Lower leg skin (tissue), 4 donors: ENCODE measurements at regions not wholly inside any gene's neighbourhood (a gene's known extent, or its start where the extent isn't known, plus 50 kb on each side); places are given as distances from the start of the nearest gene placed in this dataset.

ENCODE experiments used
- DNase-seq, 2 donors: peaks; one replicate each; pipeline ENCODE4 v3.0.0-alpha.2; 2019; ENCODE audit warnings: low spot score in 2 of 2
- H3K4me3 ChIP-seq: fragments of 200-600 bp; sonication (generic); 2 replicates; pipeline ENCODE4 v1.5.1; 2017; ENCODE audit warnings: mild to moderate bottlenecking, low read depth; ENCODE audit not compliant: poor library complexity, severe bottlenecking
- POLR2A ChIP-seq, 2 donors: fragments of 450-650 bp; IDR thresholded peaks; one replicate each; pipeline ENCODE4 v1.6.1; 2016 to 2017; ENCODE audit warnings: antibody characterized with exemption in 2 of 2, mild to moderate bottlenecking in 1 of 2, moderate library complexity in 1 of 2
- WGBS, 2 donors: methylation state at CpG; one replicate each; pipeline ENCODE4 v1.1.5; 2018; 5-methylcytosine and 5-hydroxymethylcytosine counted together
- intact Hi-C: fragments of 100-400 bp; cut with DNase I; formaldehyde crosslinking; loops from one replicate; pipeline ENCODE4 v1.15.0; 2023; ENCODE audit warnings: low total_unique reads
- TF ChIP-seq, protein P1 (sequence below), 3 donors: fragments of 450-650 bp; IDR thresholded peaks; one replicate each; pipeline ENCODE4 v1.5.1; 2016; ENCODE audit warnings: antibody characterized with exemption in 3 of 3, mild to moderate bottlenecking in 3 of 3, moderate library complexity in 2 of 3

DNA sequence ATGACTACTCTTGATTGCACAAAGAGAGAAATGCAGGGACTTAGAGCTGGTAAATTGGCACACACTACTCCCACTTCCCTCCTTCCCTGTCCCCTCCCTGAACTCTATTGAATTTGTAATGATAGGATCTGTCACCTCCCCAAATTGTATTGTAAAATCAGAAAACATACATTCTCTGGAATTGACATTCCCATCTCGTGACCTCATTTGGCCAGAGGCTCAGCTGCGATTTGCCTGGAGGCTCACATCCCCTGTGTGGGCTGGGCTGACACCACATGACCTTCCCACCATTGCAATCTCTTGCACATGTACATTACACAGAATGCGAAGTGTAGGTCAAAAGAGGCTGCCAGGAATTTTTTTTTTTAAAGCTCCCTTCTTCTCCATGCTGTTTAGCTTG, 172.1 kb downstream of the MID1IP1 start:
- intact Hi-C loops, result no loop called here
- no peak overlapping the region for H3K4me3 ChIP-seq
- DNase-seq, result no peak
- no peak for TF ChIP-seq POLR2A (IDR thresholded peaks at IDR 0.05)
- TF ChIP-seq, protein P1, sequence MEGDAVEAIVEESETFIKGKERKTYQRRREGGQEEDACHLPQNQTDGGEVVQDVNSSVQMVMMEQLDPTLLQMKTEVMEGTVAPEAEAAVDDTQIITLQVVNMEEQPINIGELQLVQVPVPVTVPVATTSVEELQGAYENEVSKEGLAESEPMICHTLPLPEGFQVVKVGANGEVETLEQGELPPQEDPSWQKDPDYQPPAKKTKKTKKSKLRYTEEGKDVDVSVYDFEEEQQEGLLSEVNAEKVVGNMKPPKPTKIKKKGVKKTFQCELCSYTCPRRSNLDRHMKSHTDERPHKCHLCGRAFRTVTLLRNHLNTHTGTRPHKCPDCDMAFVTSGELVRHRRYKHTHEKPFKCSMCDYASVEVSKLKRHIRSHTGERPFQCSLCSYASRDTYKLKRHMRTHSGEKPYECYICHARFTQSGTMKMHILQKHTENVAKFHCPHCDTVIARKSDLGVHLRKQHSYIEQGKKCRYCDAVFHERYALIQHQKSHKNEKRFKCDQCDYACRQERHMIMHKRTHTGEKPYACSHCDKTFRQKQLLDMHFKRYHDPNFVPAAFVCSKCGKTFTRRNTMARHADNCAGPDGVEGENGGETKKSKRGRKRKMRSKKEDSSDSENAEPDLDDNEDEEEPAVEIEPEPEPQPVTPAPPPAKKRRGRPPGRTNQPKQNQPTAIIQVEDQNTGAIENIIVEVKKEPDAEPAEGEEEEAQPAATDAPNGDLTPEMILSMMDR (IDR thresholded peaks at IDR 0.05), result no peak
- WGBS, 2 donors, result 58 to 64% methylated on average over 3 of the region's 3 CpGs

DNA sequence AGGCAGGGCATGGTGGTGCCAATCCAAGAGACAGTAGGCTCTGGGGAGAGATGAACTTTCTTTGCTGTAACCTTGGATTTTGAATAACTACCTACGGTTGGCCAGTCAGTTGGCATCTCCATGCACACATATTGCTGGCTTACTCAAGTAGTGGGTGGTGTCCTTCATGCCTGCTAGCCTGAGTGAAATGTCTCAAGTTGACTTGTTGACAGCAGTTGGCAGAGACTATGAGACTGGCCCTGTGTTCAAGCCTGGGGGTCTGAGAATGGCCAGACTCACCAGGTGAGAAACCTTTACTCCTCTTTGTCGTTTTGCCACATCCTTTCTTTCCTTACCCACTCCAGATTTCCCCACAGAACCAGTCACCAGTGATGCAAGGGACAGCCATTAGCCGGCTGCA, 173.3 kb downstream of the MID1IP1 start:
- no peak overlapping the region for H3K4me3 ChIP-seq
- 88% methylated on average over 3 of the region's 3 CpGs for WGBS, 2 donors
- no peak for DNase-seq
- TF ChIP-seq, protein P1 (IDR thresholded peaks at IDR 0.05), result no peak
- TF ChIP-seq POLR2A (IDR thresholded peaks at IDR 0.05), result no peak
- intact Hi-C loops, result no loop called here

DNA sequence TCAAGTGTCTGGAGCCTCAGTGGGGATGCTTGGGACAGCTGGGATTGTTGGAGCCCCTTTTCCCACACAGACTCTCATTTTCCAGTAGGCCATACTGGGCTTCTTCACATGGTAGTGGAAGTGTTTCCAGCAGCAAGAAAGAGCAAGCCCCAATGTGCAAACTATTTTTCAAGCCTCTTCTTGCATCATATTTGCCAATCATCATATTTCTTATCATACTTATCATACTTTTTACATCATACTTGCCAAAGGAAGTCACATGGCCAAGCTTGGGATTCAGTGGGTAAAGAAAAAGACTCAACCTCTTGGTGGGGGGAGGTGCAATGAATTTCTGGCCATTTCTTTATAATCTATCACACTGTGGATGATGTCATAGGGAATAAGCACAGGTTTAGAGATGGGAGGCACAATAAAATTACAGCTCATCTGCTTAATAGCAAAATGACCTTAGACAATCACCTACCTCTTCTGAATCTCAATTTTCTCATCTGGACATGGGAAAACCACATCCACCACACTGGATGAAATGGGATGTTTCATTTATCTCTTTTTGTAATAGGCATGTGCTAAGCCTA, 174.2 kb downstream of the MID1IP1 start:
- no peak for DNase-seq
- H3K4me3 ChIP-seq, result no peak overlapping the region
- TF ChIP-seq POLR2A (IDR thresholded peaks at IDR 0.05), result no peak
- intact Hi-C loops, result no loop called here

DNA sequence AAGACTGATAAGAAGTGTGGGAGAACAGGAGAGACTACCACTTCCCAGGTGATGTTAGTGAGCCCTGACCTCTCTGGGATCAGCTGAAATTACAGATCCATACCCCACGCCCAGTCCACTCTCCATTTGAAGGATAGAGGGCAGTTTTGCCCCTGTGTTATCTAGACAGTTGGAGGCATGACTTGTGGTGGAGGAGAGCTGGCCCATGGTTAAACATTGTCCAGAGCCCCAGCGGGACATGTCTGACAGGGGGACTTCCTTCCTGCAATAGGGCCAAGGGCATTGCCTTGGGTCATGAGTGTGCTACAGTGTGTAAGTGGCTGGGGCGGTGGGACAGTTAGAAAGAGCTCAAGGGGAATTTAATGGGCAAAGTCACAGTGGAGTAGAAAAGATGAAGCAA, 181.1 kb downstream of the MID1IP1 start:
- DNase-seq, result no peak
- H3K4me3 ChIP-seq, result no peak overlapping the region
- intact Hi-C loops, result no loop called here
- WGBS, 2 donors, result 73 to 82% methylated on average over 3 of the region's 3 CpGs
- TF ChIP-seq, protein P1 (IDR thresholded peaks at IDR 0.05), result no peak
- no peak for TF ChIP-seq POLR2A (IDR thresholded peaks at IDR 0.05)

DNA sequence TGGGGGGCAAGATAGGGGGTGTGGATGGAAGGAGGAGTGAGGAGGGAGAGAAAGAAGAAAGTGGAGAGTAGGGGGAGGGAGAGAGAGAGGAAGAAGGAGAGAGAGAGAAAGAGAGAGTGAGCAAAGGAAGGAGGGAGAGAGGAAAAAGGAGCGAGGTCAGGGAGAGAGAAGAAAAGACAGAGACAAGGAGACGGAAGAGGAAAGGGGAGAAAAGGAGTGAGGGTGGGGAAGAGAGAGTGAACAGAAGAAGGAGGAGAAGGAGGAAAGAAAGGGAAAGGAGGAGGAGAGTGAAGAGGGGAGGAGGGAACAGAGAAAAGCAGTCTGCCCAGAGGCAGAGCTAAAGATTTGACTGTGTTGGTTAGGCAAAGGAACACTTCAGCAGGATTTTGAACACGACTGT, 181.6 kb downstream of the MID1IP1 start:
- TF ChIP-seq POLR2A (IDR thresholded peaks at IDR 0.05), result no peak
- TF ChIP-seq, protein P1 (IDR thresholded peaks at IDR 0.05), result no peak
- intact Hi-C loops, result no loop called here
- DNase-seq, result no peak
- 35 to 84% methylated on average over 3 of the region's 3 CpGs for WGBS, 2 donors
- no peak overlapping the region for H3K4me3 ChIP-seq

DNA sequence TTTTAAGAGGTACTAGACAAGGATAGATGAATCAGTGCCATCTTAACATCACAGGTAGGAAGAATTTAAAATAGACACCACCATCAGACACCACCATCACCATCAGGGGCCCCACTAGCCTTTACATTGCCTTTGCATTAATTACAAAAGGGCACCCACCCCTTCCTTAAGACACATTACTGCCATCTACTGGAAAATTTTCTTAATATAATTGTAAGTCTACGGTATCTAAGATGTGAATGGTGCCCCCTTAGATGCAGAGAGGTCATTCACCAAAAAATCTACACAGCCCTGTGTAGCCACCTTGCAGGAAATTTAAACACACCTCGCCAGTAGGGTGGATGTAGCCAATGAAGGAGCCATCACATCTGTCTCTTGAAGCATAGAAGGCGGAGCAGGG, 184.1 kb downstream of the MID1IP1 start:
- DNase-seq, result no peak
- no peak for TF ChIP-seq POLR2A (IDR thresholded peaks at IDR 0.05)
- TF ChIP-seq, protein P1 (IDR thresholded peaks at IDR 0.05), result no peak
- intact Hi-C loops, result no loop called here
- 63 to 77% methylated on average over 3 of the region's 3 CpGs for WGBS, 2 donors
- no peak overlapping the region for H3K4me3 ChIP-seq
